ENCODE measurements at regions not wholly inside any gene's neighbourhood (a gene's known extent, or its start where the extent isn't known, plus 50 kb on each side); places are given as distances from the start of the nearest gene placed in this dataset.

DNA sequence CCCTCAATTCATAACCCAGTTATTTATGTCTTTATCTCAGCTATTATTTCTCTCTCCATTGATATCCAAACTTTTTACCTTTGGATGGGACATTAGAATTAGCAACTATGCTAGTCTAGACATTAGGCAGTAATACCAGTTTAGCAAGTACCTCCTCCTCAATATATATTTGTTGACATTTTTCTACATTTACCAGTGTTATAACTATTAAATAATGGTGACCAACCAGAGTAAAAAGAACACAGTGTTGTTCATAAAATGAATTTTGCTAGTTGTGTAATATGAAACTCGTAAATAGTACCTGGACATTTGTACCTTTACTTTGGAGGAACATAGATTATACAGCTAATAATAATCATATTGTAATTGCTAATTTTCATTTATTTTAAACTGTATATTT lies 554.6 kb upstream of the CDH6 start:
- no peak for DNase-seq (ENCODE audit: low read depth in 1 of 2, low spot score in 2 of 2)
- no peaks in the 10 kb centered on the region for H3K4me1 ChIP-seq (replicated peaks in 1 of 4; ENCODE audit: control insufficient read depth in 3 of 4, insufficient read depth in 4 of 4, low read length in 3 of 4)
- H4K8ac ChIP-seq (ENCODE audit: extremely low read depth, insufficient read depth, low read length): no peak overlapping the region
- H2AFZ ChIP-seq (ENCODE audit: low read length): no peak overlapping the region
- no peak overlapping the region for H3K56ac ChIP-seq (replicated peaks; ENCODE audit: insufficient read length, low read depth, low read length)
- no peaks in the 10 kb centered on the region for H3K23me2 ChIP-seq (ENCODE audit: low read depth, low read length)
- H3K27ac ChIP-seq (ENCODE audit: low read depth, low read length): no peak overlapping the region
- no peak overlapping the region for H2BK12ac ChIP-seq (ENCODE audit: low read depth, low read length)
- POLR2A ChIA-PET (ENCODE audit: partially characterized antibody): no interaction called here
- H4K20me1 ChIP-seq (replicated peaks in 1 of 2; ENCODE audit: control insufficient read depth in 1 of 2, insufficient read depth in 2 of 2, low read length in 2 of 2): no peaks in the 10 kb centered on the region
- FAIRE-seq: no peak
- no peak overlapping the region for H2BK20ac ChIP-seq (ENCODE audit: low read length)
- no peak overlapping the region for H2BK120ac ChIP-seq (replicated peaks; ENCODE audit: low read depth, low read length)
- H3K18ac ChIP-seq (ENCODE audit: extremely low read depth, low read length): no peak overlapping the region
- no peak overlapping the region for H3K14ac ChIP-seq (ENCODE audit: insufficient read length)
- H3K9ac ChIP-seq (replicated peaks in 1 of 4; ENCODE audit: extremely low read depth in 1 of 4, low read depth in 3 of 4, low read length in 3 of 4): no peak overlapping the region
- H4K91ac ChIP-seq (replicated peaks; ENCODE audit: insufficient read length, low read length): no peak overlapping the region
- no peak overlapping the region for H3K4me2 ChIP-seq (ENCODE audit: insufficient read depth in 1 of 2, low read depth in 2 of 2, low read length in 2 of 2)
- H3K9me3 ChIP-seq (ENCODE audit: insufficient read depth in 2 of 2, low read depth in 1 of 2, low read length in 1 of 2): no peaks in the 10 kb centered on the region
- no peak overlapping the region for H2BK5ac ChIP-seq (ENCODE audit: low read depth, low read length)
- no peak overlapping the region for H4K5ac ChIP-seq (ENCODE audit: insufficient read length, low read depth, low read length)
- no peaks in the 10 kb centered on the region; the same call in 1 of the 2 replicates for H3K79me1 ChIP-seq (ENCODE audit: low read depth, low read length)
- H3K4me3 ChIP-seq (ENCODE audit: extremely low read depth in 1 of 4, insufficient read depth in 2 of 4, low read depth in 3 of 4, low read length in 4 of 4): no peak overlapping the region
- H2BK15ac ChIP-seq (ENCODE audit: low read length): no peak overlapping the region
- no peaks in the 10 kb centered on the region for H3K79me2 ChIP-seq (ENCODE audit: control insufficient read depth in 1 of 2, insufficient read depth in 2 of 2, low read length in 2 of 2)
- no peaks in the 10 kb centered on the region for H3K36me3 ChIP-seq (ENCODE audit: control insufficient read depth in 2 of 4, insufficient read depth in 4 of 4, low read length in 3 of 4)
- H2AK5ac ChIP-seq (ENCODE audit: low read depth, low read length): no peak overlapping the region
- H3K27me3 ChIP-seq (replicated peaks in 1 of 4; ENCODE audit: control insufficient read depth in 3 of 4, extremely low read depth in 1 of 4, insufficient read depth in 3 of 4, low read length in 3 of 4): no peaks in the 10 kb centered on the region
- no peak overlapping the region for H3K23ac ChIP-seq (ENCODE audit: insufficient read length)
- 88% methylated on average over 1 of the region's 1 CpG; no CpG with 5 or more reads in 1 of the 2 experiments for WGBS, 2 experiments (ENCODE audit: extremely low coverage in 1 of 2, insufficient coverage in 1 of 2, insufficient read length in 1 of 2, insufficient replicate concordance in 2 of 2, low coverage in 1 of 2, low lambda C conversion rate in 2 of 2, missing lambda C conversion rate in 1 of 2)
- H3K4ac ChIP-seq (replicated peaks; ENCODE audit: insufficient read length, low read depth, low read length): no peak overlapping the region
- CTCF ChIA-PET (ENCODE audit: partially characterized antibody): no interaction called here
- TF ChIP-seq YY1 (IDR thresholded peaks at IDR 0.05; ENCODE audit: low read depth, low read length): no peak
- no peak for TF ChIP-seq CBX5 (IDR thresholded peaks at IDR 0.05; ENCODE audit: low read depth, low read length)
- no peak for TF ChIP-seq TCF12 (IDR thresholded peaks at IDR 0.05; ENCODE audit: low read depth, low read length)
- TF ChIP-seq EZH2 (IDR thresholded peaks at IDR 0.05; ENCODE audit: low read depth, low read length, severe bottlenecking): no peak
- TF ChIP-seq SIRT6 (IDR thresholded peaks at IDR 0.05; ENCODE audit: low read length): no peak
- no peak for TF ChIP-seq RNF2 (IDR thresholded peaks at IDR 0.05; ENCODE audit: borderline replicate concordance, low read depth, low read length, missing control alignments, poor library complexity, severe bottlenecking)
- no peak for TF ChIP-seq GTF2F1 (IDR thresholded peaks at IDR 0.05; ENCODE audit: borderline replicate concordance, low read depth, low read length)
- no peak for TF ChIP-seq RBBP5 (IDR thresholded peaks at IDR 0.05; ENCODE audit: borderline replicate concordance, low read depth, low read length)
- TF ChIP-seq SIX5 (IDR thresholded peaks at IDR 0.05; ENCODE audit: low read depth, low read length): no peak
- TF ChIP-seq KDM4A (IDR thresholded peaks at IDR 0.05; ENCODE audit: low read depth, low read length, severe bottlenecking): no peak
- no peak for TF ChIP-seq POLR2AphosphoS5 (IDR thresholded peaks at IDR 0.05; ENCODE audit: low read depth, low read length)
- TF ChIP-seq KDM1A (IDR thresholded peaks at IDR 0.05; ENCODE audit: borderline replicate concordance, low read length): no peak
- TF ChIP-seq, protein P1, sequence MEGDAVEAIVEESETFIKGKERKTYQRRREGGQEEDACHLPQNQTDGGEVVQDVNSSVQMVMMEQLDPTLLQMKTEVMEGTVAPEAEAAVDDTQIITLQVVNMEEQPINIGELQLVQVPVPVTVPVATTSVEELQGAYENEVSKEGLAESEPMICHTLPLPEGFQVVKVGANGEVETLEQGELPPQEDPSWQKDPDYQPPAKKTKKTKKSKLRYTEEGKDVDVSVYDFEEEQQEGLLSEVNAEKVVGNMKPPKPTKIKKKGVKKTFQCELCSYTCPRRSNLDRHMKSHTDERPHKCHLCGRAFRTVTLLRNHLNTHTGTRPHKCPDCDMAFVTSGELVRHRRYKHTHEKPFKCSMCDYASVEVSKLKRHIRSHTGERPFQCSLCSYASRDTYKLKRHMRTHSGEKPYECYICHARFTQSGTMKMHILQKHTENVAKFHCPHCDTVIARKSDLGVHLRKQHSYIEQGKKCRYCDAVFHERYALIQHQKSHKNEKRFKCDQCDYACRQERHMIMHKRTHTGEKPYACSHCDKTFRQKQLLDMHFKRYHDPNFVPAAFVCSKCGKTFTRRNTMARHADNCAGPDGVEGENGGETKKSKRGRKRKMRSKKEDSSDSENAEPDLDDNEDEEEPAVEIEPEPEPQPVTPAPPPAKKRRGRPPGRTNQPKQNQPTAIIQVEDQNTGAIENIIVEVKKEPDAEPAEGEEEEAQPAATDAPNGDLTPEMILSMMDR (IDR thresholded peaks at IDR 0.05; ENCODE audit: control extremely low read depth in 1 of 3, insufficient read depth in 1 of 3, low read depth in 1 of 3, low read length in 3 of 3): no peak

Measured in H1 (cell line).